SK-N-SH (cell line): ENCODE measurements at regions not wholly inside any gene's neighbourhood (a gene's known extent, or its start where the extent isn't known, plus 50 kb on each side); places are given as distances from the start of the nearest gene placed in this dataset.

Experiments used
- CTCF ChIA-PET: fragments of 300-600, 350-600 bp; formaldehyde crosslinking; extraction: SDS; loops from one replicate; lab custom pipeline; 2021; lab: Yijun Ruan, JAX
- POLR2A ChIA-PET: fragments of 350-600 bp; sonication (Branson Sonifier 250); formaldehyde crosslinking; extraction: SDS; loops from one replicate; lab custom pipeline; 2020; ENCODE audit warnings: antibody characterized with exemption, inconsistent platforms; lab: Yijun Ruan, JAX
- DNase-seq: peaks from one replicate; pipeline ENCODE4 v3.0.0; 2012
- H2AFZ ChIP-seq: fragments of 200-600 bp; sonication (generic); 2 replicates; pipeline ENCODE4 v1.8.1; 2016; ENCODE audit warnings: antibody characterized with exemption, mild to moderate bottlenecking, low read depth
- H3F3A ChIP-seq: fragments of 200-600 bp; sonication (generic); replicated peaks from 2 replicates; pipeline ENCODE3; 2016; ENCODE audit warnings: antibody characterized with exemption, mild to moderate bottlenecking; ENCODE audit not compliant: insufficient read depth
- H3K27ac ChIP-seq, 2 experiments: fragments of 200-500 bp in 1 of 2; fragments of 200-600 bp in 1 of 2; sonication (Bioruptor generic) in 1 of 2; sonication (generic), shearing (Covaris generic) in 1 of 2; 2 replicates each; pipeline versions ENCODE4 v1.5.1 to v1.6.1; 2014 to 2016; ENCODE audit warnings: low read depth in 2 of 2, inconsistent platforms in 1 of 2, low read length in 1 of 2, mild to moderate bottlenecking in 1 of 2, mixed read lengths in 1 of 2
- H3K27me3 ChIP-seq: fragments of 200-600 bp; sonication (generic), shearing (Covaris generic); 2 replicates; pipeline ENCODE4 v1.6.1; 2016; ENCODE audit warnings: mixed run types; ENCODE audit not compliant: insufficient read depth
- H3K36me3 ChIP-seq, 2 experiments: fragments of 200-500 bp in 1 of 2; fragments of 200-600 bp in 1 of 2; sonication (Bioruptor generic) in 1 of 2; sonication (generic) in 1 of 2; replicated peaks in 1 of 2; 2 replicates each; pipeline versions ENCODE3 to v1.5.1; 2014 to 2016; ENCODE audit warnings: low read length in 1 of 2, mild to moderate bottlenecking in 1 of 2; ENCODE audit not compliant: insufficient read depth in 2 of 2, control insufficient read depth in 1 of 2
- H3K4me1 ChIP-seq, 2 experiments: fragments of 200-500 bp in 1 of 2; fragments of 200-600 bp in 1 of 2; sonication (Bioruptor generic) in 1 of 2; sonication (generic), shearing (Covaris generic) in 1 of 2; 2 replicates each; pipeline versions ENCODE4 v1.5.1 to v1.6.1; 2014 to 2016; ENCODE audit warnings: low read depth in 1 of 2, low read length in 1 of 2, mixed run types in 1 of 2; ENCODE audit not compliant: insufficient read depth in 2 of 2, control insufficient read depth in 1 of 2
- H3K4me2 ChIP-seq: fragments of 200-600 bp; sonication (generic), shearing (Covaris generic); 2 replicates; pipeline ENCODE4 v1.6.1; 2017; ENCODE audit warnings: mixed run types
- H3K4me3 ChIP-seq, 2 experiments: fragments of 200-500 bp in 1 of 2; fragments of 200-600 bp in 1 of 2; sonication (Bioruptor generic) in 1 of 2; sonication (generic), shearing (Covaris generic) in 1 of 2; 2 replicates each; pipeline versions ENCODE4 v1.5.1 to v1.8.1; 2014 to 2016; ENCODE audit warnings: low read depth in 2 of 2, inconsistent platforms in 1 of 2, low read length in 1 of 2, mild to moderate bottlenecking in 1 of 2, mixed read lengths in 1 of 2, moderate library complexity in 1 of 2
- H3K79me2 ChIP-seq: fragments of 200-600 bp; sonication (generic); 2 replicates; pipeline ENCODE4 v1.8.1; 2017; ENCODE audit warnings: mild to moderate bottlenecking; ENCODE audit not compliant: insufficient read depth
- H3K9ac ChIP-seq: fragments of 200-600 bp; sonication (generic); 2 replicates; pipeline ENCODE4 v1.6.1; 2017; ENCODE audit warnings: mixed run types
- H3K9me2 ChIP-seq: fragments of 200-600 bp; sonication (generic); 2 replicates; pipeline ENCODE4 v1.6.1; 2017; ENCODE audit warnings: mixed run types
- H3K9me3 ChIP-seq: fragments of 200-600 bp; sonication (generic); 2 replicates; pipeline ENCODE4 v1.6.1; 2017; ENCODE audit warnings: mixed run types, mild to moderate bottlenecking, moderate library complexity
- H4K20me1 ChIP-seq: fragments of 200-600 bp; sonication (generic); 2 replicates; pipeline ENCODE4 v1.6.1; 2017; ENCODE audit warnings: mild to moderate bottlenecking, mixed run types; ENCODE audit not compliant: insufficient read depth
- CHD2 ChIP-seq: fragments of 150-350 bp; IDR thresholded peaks from 2 replicates; pipeline ENCODE4 v1.6.1; 2018; ENCODE audit warnings: low read length; ENCODE audit not compliant: partially characterized antibody
- FOSL2 ChIP-seq: IDR thresholded peaks from 2 replicates; pipeline ENCODE4 v1.4.0; 2012; ENCODE audit warnings: low read depth, mild to moderate bottlenecking, moderate library complexity, borderline replicate concordance
- FOXM1 ChIP-seq: IDR thresholded peaks from 2 replicates; pipeline ENCODE4 v1.4.0; 2012; ENCODE audit warnings: low read depth, mild to moderate bottlenecking
- GABPA ChIP-seq: IDR thresholded peaks from 2 replicates; pipeline ENCODE4 v1.4.0; 2012; ENCODE audit warnings: low read depth, mild to moderate bottlenecking
- MEF2A ChIP-seq: IDR thresholded peaks from 2 replicates; pipeline ENCODE4 v1.4.0; 2012; ENCODE audit warnings: low read depth, borderline replicate concordance
- NFIC ChIP-seq: IDR thresholded peaks from 2 replicates; pipeline ENCODE4 v1.4.0; 2012; ENCODE audit warnings: borderline replicate concordance
- RAD21 ChIP-seq: IDR thresholded peaks from 2 replicates; pipeline ENCODE4 v1.6.1; 2012; ENCODE audit warnings: mild to moderate bottlenecking, low read length
- RXRA ChIP-seq: IDR thresholded peaks from 2 replicates; pipeline ENCODE4 v1.4.0; 2012; ENCODE audit warnings: low read depth, mild to moderate bottlenecking, borderline replicate concordance
- TAF1 ChIP-seq: IDR thresholded peaks from 2 replicates; pipeline ENCODE4 v1.6.1; 2012; ENCODE audit warnings: low read depth, mild to moderate bottlenecking, low read length, moderate library complexity, borderline replicate concordance
- TEAD4 ChIP-seq: IDR thresholded peaks from 2 replicates; pipeline ENCODE4 v1.4.0; 2012; ENCODE audit warnings: mild to moderate bottlenecking, borderline replicate concordance; ENCODE audit not compliant: insufficient read depth
- YY1 ChIP-seq: IDR thresholded peaks from 2 replicates; pipeline ENCODE4 v1.4.0; 2012; ENCODE audit warnings: low read depth, mild to moderate bottlenecking
- WGBS: methylation state at CpG from one replicate; pipeline ENCODE4 v1.1.6; 2017; ENCODE audit warnings: low lambda C conversion rate; 5-methylcytosine and 5-hydroxymethylcytosine counted together
- TF ChIP-seq, protein P1 (sequence below): fragments of 200-600 bp; sonication (generic); IDR thresholded peaks from 2 replicates; pipeline ENCODE4 v1.6.1; 2017; ENCODE audit warnings: antibody characterized with exemption, mild to moderate bottlenecking, moderate library complexity
- TF ChIP-seq, protein P2 (sequence below): IDR thresholded peaks from 2 replicates; pipeline ENCODE4; 2012

DNA sequence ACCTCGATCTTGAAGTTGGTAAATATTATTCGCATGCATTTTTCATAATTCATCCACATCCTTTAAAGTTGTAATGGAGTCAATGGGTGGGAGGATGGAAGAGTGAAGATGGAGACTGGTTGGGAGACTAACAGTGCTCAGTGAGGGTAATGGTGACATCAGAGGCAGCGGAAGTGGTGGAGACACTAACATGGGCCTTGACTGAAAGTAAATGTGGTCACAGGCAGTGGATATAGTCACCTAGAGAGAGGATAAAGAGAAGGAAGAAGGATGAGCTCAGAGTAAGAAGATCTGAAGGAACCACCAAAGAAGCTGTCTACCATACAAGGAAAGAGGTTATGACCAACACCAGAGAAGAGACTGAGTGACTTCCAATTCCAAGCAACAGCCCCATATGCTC is 281.6 kb upstream of the STT3B start:
- Histone ChIP-seq H3K79me2 (no peaks in the 10 kb centered on the region), H3K9me2 (no peaks in the 10 kb centered on the region), H3K4me3 (no peak overlapping the region), H3K4me1 (no peaks in the 10 kb centered on the region), H4K20me1 (no peaks in the 10 kb centered on the region), H3K4me2 (no peak overlapping the region), H3F3A (no peaks in the 10 kb centered on the region), H3K9me3 (no peaks in the 10 kb centered on the region), H3K9ac (no peak overlapping the region), H3K27me3 (no peaks in the 10 kb centered on the region), H2AFZ (no peak overlapping the region), H3K36me3 (no peaks in the 10 kb centered on the region), H3K27ac (no peak overlapping the region)
- DNase-seq, result no peak
- POLR2A ChIA-PET, result no interaction called here
- CTCF ChIA-PET, result no interaction called here
- WGBS, result 44% methylated on average over 3 of the region's 3 CpGs
- TF ChIP-seq CHD2, result no peak
- TF ChIP-seq, protein P1, sequence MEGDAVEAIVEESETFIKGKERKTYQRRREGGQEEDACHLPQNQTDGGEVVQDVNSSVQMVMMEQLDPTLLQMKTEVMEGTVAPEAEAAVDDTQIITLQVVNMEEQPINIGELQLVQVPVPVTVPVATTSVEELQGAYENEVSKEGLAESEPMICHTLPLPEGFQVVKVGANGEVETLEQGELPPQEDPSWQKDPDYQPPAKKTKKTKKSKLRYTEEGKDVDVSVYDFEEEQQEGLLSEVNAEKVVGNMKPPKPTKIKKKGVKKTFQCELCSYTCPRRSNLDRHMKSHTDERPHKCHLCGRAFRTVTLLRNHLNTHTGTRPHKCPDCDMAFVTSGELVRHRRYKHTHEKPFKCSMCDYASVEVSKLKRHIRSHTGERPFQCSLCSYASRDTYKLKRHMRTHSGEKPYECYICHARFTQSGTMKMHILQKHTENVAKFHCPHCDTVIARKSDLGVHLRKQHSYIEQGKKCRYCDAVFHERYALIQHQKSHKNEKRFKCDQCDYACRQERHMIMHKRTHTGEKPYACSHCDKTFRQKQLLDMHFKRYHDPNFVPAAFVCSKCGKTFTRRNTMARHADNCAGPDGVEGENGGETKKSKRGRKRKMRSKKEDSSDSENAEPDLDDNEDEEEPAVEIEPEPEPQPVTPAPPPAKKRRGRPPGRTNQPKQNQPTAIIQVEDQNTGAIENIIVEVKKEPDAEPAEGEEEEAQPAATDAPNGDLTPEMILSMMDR, result no peak
- TF ChIP-seq GABPA, result no peak
- no peak for TF ChIP-seq NFIC
- TF ChIP-seq FOSL2, result no peak
- TF ChIP-seq, protein P2, sequence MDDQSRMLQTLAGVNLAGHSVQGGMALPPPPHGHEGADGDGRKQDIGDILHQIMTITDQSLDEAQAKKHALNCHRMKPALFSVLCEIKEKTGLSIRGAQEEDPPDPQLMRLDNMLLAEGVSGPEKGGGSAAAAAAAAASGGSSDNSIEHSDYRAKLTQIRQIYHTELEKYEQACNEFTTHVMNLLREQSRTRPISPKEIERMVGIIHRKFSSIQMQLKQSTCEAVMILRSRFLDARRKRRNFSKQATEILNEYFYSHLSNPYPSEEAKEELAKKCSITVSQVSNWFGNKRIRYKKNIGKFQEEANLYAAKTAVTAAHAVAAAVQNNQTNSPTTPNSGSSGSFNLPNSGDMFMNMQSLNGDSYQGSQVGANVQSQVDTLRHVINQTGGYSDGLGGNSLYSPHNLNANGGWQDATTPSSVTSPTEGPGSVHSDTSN, result no peak

DNA sequence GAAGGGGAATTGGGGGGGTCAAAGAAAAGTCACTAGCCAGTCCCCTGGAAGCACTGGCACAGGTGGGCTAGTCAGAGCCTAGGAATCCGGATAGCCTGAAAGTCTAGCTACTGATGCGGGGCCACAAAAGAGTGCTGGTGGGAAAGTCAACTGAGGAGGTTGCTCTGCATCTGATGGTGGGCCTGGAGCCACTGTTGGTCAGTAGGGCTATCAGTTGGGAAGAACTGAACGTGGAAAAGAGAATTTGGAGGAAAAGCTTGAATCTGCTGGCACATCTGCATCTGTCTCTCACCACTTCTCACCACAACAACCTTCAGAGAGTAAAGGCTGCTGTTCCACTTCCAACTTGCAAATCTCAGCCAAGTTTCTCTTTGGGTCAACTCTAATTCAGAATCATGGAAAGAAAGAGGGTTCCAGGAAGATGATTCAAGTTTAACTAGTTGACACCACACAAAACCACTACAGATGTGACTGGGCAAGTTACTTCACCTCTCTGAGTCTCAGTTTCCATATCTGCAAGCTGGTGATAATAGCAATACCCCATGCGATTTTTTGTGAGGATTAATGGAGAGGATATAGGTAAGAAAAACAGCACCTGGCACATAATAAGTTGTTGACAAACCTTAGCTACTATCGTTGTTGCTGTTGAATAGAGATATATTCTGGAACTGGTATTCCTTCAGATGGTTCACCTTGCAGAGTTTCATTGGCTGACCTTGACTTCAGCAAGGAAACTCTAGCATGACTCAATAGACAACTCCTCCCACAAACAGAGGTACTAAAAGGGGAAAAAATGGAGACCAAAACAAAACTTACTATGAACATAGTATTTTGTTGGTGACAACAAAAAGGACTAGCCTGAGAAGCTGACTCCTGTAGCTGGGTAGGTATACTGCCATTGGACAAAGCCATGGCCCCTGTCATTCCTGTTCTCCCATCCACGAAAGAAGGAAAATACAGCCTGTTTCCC is 280.2 kb upstream of the STT3B start:
- DNase-seq, result no peak
- Histone ChIP-seq H3F3A (no peaks in the 10 kb centered on the region), H3K27ac (no peak overlapping the region), H3K4me2 (no peak overlapping the region), H2AFZ (no peak overlapping the region), H3K4me1 (no peaks in the 10 kb centered on the region), H4K20me1 (no peaks in the 10 kb centered on the region), H3K79me2 (no peaks in the 10 kb centered on the region), H3K36me3 (no peaks in the 10 kb centered on the region), H3K4me3 (no peak overlapping the region), H3K9me3 (no peaks in the 10 kb centered on the region), H3K9ac (no peak overlapping the region)
- WGBS, result 21% methylated on average over 6 of the region's 6 CpGs
- ChIA-PET CTCF (no interaction called here), POLR2A (no interaction called here)
- TF ChIP-seq YY1, result no peak
- no peak for TF ChIP-seq RXRA
- TF ChIP-seq MEF2A, result no peak
- TF ChIP-seq TAF1, result no peak
- TF ChIP-seq RAD21, result no peak
- no peak for TF ChIP-seq TEAD4
- no peak for TF ChIP-seq FOXM1
- TF ChIP-seq, all 33 proteins: peak for 0
- H3K9me2 ChIP-seq, result no peaks in the 10 kb centered on the region
- no peaks in the 10 kb centered on the region for H3K27me3 ChIP-seq
